ENCODE measurements at regions not wholly inside any gene's neighbourhood (a gene's known extent, or its start where the extent isn't known, plus 50 kb on each side); places are given as distances from the start of the nearest gene placed in this dataset.
A peak's percentile ranks its signal among the peaks of the same experiment; 100 is the strongest.

GRCh38 chr12:19808371-19808770 is 369.1 kb downstream of the AEBP2 start:
- TF ChIP-seq MAX (IDR thresholded peaks at IDR 0.05) (no peak), CEBPB (IDR thresholded peaks at IDR 0.05) (no peak), FOXM1 (IDR thresholded peaks at IDR 0.05; ENCODE audit: borderline replicate concordance, low read depth) (no peak), TAF1 (IDR thresholded peaks at IDR 0.05; ENCODE audit: low read depth) (no peak), NFIC (IDR thresholded peaks at IDR 0.05) (no peak), TCF12 (IDR thresholded peaks at IDR 0.05; ENCODE audit: low read depth) (no peak), TEAD4 (IDR thresholded peaks at IDR 0.05) (no peak), EP300 (IDR thresholded peaks at IDR 0.05; ENCODE audit: borderline replicate concordance) (no peak), ZBTB7A (IDR thresholded peaks at IDR 0.05; ENCODE audit: low read depth) (no peak), YY1 (IDR thresholded peaks at IDR 0.05; ENCODE audit: low read depth) (no peak)

GRCh38 chr12:19810213-19810612 is 370.9 kb downstream of the AEBP2 start:
- TF ChIP-seq TCF12 (IDR thresholded peaks at IDR 0.05; ENCODE audit: low read depth) (no peak), CEBPB (IDR thresholded peaks at IDR 0.05) (peak; percentile 29; the same call in 1 of the 2 replicates), MAX (IDR thresholded peaks at IDR 0.05) (no peak), REST (IDR thresholded peaks at IDR 0.05; ENCODE audit: low read depth) (no peak)

GRCh38 chr12:19811922-19812321 is 372.6 kb downstream of the AEBP2 start:
- TF ChIP-seq EP300 (IDR thresholded peaks at IDR 0.05; ENCODE audit: borderline replicate concordance) (no peak), CREB1 (IDR thresholded peaks at IDR 0.05; ENCODE audit: low read depth) (no peak), YY1 (IDR thresholded peaks at IDR 0.05; ENCODE audit: low read depth) (no peak), ZBTB7A (IDR thresholded peaks at IDR 0.05; ENCODE audit: low read depth) (no peak), USF1 (IDR thresholded peaks at IDR 0.05) (no peak), NFIC (IDR thresholded peaks at IDR 0.05) (no peak), CEBPB (IDR thresholded peaks at IDR 0.05) (no peak), FOXM1 (IDR thresholded peaks at IDR 0.05; ENCODE audit: borderline replicate concordance, low read depth) (no peak), RAD21 (IDR thresholded peaks at IDR 0.05; ENCODE audit: low read depth) (no peak), TAF1 (IDR thresholded peaks at IDR 0.05; ENCODE audit: low read depth) (no peak), MAX (IDR thresholded peaks at IDR 0.05) (no peak), REST (IDR thresholded peaks at IDR 0.05; ENCODE audit: low read depth) (no peak), EGR1 (IDR thresholded peaks at IDR 0.05) (no peak), TCF12 (IDR thresholded peaks at IDR 0.05; ENCODE audit: low read depth) (no peak), TEAD4 (IDR thresholded peaks at IDR 0.05) (no peak)

GRCh38 chr12:19819231-19819630 is 379.9 kb downstream of the AEBP2 start:
- no peak for TF ChIP-seq FOXM1 (IDR thresholded peaks at IDR 0.05; ENCODE audit: borderline replicate concordance, low read depth)
- TF ChIP-seq RAD21 (IDR thresholded peaks at IDR 0.05; ENCODE audit: low read depth) = no peak
- no peak for TF ChIP-seq TAF1 (IDR thresholded peaks at IDR 0.05; ENCODE audit: low read depth)
- no peak for TF ChIP-seq EGR1 (IDR thresholded peaks at IDR 0.05)
- TF ChIP-seq CEBPB (IDR thresholded peaks at IDR 0.05) = no peak
- TF ChIP-seq CREB1 (IDR thresholded peaks at IDR 0.05; ENCODE audit: low read depth) = no peak
- TF ChIP-seq TCF12 (IDR thresholded peaks at IDR 0.05; ENCODE audit: low read depth) = no peak
- no peak for TF ChIP-seq USF1 (IDR thresholded peaks at IDR 0.05)
- TF ChIP-seq TEAD4 (IDR thresholded peaks at IDR 0.05) = no peak
- TF ChIP-seq YY1 (IDR thresholded peaks at IDR 0.05; ENCODE audit: low read depth) = no peak
- no peak for TF ChIP-seq EP300 (IDR thresholded peaks at IDR 0.05; ENCODE audit: borderline replicate concordance)
- no peak for TF ChIP-seq NFIC (IDR thresholded peaks at IDR 0.05)
- TF ChIP-seq MAX (IDR thresholded peaks at IDR 0.05) = no peak

- TF ChIP-seq TEAD4 (IDR thresholded peaks at IDR 0.05) (no peak), ZBTB7A (IDR thresholded peaks at IDR 0.05; ENCODE audit: low read depth) (no peak), RAD21 (IDR thresholded peaks at IDR 0.05; ENCODE audit: low read depth) (no peak), REST (IDR thresholded peaks at IDR 0.05; ENCODE audit: low read depth) (no peak), TAF1 (IDR thresholded peaks at IDR 0.05; ENCODE audit: low read depth) (no peak)
These were observed 383.2 kb downstream of the AEBP2 start for GRCh38 chr12:19822476-19822875.
